Activated CD8-positive, alpha-beta memory T cell treated with anti-CD3 and anti-CD28 coated beads, Interleukin-2, amount 50 U/mL, for 24 hours (primary cell): ENCODE measurements at regions not wholly inside any gene's neighbourhood (a gene's known extent, or its start where the extent isn't known, plus 50 kb on each side); places are given as distances from the start of the nearest gene placed in this dataset.
A peak's percentile ranks its signal among the peaks of the same experiment; 100 is the strongest.

Source experiments
- DNase-seq: peaks from one replicate; pipeline ENCODE4 v3.0.0-alpha.2; 2020; ENCODE audit errors: extremely low read depth

DNA sequence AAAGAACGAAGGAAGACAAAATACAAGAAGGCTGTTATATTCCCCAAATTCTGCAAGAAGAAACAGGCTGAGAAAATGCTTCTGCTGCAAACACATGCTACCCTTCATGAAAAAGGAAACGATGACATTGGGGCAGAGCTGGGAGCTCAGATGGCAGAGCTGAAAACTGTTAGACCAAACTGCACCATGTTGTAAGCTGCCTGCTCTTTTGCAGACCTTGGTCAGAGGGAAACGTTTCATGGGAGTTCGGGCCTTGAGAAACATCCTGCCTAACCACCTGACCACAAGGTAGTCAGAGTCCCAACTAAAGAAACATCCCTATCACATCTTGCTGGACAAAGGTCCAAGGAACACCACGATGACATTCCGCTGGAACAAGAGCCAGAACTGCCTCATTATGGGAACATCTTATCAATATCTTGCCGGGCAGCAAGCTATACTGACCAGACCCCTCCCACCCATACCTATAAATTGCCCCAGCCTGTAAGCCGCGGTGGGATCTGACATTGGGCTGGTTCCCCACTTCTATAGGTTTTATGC is 110.7 kb upstream of the CTSC start:
- DNase-seq, result no peak

DNA sequence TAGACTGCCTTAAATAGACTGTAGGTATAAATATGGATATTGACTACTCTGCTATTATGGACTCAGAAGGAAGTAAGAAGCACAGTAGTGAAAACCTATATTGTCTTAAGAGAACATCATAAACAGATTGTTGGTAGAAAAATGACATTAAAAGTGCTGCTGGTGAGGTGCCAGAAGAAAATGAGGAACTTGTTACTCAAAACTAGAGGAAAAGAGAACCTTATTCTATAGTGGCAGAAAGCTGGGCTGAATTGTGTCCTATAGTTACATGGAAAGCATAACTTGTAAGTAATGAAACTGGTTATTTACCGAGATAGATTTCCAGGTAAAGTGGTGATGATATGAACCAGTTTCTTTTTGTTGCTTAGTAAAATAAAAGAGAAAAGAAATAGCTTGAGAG is 109.7 kb upstream of the CTSC start:
- DNase-seq, result no peak

DNA sequence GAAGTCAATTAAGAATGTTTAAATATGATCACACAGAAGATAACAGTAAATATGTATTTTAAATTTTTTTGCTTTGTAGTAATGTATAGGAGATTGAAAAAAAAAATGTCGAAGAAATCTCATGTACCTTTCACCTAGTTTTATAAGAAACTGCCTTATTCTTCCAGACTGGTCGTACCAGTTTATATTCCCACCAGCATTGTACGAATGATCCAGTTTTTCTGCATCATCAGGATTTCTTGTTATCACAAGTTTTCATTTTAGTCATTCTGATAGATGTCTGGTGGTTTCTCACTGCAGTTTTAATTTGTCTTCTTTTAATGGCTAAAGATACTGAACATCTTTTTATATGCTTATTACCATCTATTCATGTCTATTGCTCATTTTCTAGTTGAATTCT is 101.8 kb upstream of the CTSC start:
- no peak for DNase-seq

DNA sequence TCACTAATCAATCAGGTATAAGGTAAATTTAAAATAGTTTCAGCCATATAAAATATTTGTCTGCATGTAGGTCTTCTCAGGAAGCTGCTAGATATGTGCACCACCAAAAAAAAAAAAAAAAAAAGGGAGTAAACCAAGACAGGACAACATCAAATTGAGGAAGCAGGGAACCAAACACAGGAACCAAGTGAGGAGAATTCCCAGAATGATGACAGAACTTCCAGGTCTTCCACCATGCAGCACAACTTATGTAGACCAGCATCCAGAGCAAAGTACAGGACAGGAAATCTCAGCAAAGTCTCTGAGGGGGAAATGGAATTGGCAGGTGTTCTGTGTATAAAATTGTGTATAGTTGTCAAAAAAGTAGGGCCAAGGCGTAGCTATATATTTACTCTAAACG is 101.2 kb upstream of the CTSC start:
- DNase-seq, result no peak

DNA sequence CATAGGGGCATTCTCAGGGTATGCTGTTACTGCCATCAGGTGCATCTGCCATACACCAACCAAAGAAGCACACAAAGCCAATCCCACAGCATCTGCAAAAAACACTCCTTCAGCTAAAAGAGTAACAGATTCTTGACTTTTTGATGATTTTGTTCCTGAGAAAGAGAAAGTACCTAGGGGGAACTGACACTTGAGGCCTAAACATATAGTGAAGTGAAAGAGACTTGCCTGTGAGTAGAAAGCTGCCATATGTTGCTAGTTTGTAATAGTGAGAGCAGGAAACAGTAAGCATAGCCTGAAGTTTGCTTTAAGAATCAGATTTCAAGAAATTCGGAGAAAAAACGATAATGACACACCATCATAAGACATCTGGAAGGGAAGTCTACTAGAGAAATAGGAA is 97.9 kb upstream of the CTSC start:
- no peak for DNase-seq

DNA sequence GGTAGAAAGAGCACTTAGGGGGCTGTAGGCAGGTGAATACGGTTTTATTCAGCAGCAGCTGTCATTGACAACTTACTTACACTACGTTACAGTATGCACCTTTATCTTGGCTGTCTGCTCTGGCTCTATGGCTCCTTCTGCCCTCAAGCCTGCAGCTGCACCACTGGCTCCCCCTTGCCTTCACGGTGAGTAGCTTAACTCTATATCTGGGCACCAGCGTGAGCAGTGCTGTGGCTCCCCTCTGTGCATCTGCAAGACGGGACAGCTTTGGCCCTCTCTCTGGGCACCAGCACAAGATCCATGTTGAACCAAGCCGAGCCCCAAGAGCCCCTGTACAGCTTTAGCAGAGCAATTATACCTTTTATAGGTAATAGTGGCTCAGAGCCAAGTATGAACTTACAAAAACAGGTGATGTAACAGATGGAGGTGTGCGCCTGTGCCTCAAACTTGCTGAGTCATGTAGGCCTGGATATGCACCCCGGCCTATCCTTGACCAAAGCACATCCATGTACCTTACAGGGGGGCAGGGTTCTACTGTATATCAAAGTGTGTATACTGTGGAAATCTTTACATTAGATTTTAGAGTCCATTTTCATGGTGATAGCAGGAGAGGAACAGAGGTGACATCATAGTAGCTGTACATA is 96.9 kb upstream of the CTSC start:
- DNase-seq, result no peak

DNA sequence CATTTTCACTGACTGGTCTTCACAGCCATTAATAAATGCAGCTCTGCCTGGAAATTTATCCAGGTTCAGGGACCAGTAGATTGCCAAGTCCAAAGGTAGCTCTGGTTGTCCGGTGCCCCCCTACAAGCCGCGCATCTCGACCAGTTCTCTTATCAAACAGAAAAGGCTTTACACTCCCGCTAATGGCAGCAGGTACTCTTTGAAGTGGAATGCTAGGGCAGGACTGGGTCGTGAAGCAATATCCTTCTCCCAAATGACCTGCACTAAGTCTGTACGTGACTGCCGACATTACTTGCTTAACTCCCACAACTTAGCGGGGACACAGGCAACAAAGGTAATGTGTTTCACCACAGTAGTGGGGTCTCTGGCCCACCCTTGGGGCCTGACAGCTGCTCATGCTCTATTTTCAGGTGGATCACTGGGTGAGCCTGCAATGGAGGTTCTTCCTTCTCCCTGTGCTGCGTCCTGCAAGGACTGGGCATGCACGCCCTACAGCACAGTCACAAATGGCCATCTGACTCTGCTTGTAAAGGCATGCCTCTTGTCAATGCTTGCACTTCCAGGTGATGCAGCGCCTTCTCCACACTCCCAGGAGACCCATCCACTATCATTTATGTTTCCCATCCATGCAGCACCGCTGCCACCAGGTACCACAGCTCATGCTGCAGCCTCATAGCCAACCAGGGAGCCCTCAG is 96.1 kb upstream of the CTSC start:
- no peak for DNase-seq

DNA sequence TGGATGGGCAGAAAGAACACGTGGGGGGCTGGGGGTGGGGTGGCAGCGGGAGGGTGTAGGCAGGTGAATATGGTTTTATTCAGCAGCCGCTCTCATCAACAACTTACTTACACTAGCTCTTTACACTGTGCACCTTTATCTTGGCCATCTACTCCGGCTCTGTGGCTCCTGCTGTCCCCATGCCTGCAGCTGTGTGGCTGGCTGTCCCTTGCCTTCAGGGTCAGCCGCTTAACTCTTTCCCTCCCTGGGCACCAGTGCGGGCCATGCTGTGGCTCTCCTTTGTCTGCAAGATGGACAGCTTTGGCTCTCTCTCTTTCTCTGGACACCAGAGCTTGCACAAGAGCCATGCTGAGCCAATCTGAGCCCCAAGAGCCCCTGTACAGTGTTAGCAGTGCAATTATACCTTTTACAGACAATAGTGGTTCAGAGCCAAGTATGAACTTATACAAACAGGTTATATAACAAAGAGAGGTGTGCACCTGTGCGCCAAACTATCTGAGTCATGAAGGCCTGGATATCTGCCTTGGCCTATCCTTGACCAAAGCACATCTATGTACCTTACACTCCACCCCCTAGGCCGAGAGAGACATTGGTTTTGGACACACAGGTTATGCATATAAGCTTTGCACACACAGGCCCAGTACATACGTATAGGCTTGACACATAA is 94.3 kb upstream of the CTSC start:
- no peak for DNase-seq

DNA sequence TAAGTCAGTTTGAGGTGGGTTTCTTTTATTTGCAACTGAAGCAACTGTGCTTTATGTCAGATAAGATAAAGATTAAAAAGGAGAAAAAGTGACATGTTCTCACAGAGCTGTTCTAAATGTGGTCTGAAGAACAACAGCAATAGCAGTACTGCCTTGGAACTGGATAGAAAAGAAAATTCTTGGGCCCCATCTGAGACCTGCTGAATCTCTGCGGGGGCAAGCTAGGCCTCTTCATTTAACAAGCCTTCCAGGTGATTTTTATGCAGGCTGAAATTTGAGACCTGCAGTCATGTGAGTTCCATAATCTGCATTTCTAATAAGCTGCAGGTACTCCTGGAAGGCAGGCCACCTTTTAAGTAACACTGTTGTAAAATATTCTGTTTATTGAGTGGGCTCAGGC is 91.4 kb upstream of the CTSC start:
- no peak for DNase-seq

DNA sequence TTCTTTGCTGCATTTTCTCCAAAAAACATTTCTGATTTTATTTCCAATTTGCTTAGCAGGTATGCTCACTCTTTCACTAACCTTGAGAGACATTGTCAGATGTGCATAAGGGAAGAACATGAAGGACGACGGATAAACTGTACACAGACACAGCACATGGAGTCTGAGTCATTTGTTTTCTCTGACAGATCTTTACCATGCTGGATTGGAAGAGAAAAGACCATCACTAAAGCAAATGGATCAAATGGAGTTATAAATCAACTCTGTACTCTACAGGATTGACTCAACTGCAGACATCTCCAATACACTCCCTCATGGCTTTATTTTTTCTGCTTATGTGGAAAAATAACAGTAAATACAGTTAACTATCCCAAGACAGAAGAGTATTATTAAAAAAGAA is 90.2 kb upstream of the CTSC start:
- DNase-seq, result no peak

DNA sequence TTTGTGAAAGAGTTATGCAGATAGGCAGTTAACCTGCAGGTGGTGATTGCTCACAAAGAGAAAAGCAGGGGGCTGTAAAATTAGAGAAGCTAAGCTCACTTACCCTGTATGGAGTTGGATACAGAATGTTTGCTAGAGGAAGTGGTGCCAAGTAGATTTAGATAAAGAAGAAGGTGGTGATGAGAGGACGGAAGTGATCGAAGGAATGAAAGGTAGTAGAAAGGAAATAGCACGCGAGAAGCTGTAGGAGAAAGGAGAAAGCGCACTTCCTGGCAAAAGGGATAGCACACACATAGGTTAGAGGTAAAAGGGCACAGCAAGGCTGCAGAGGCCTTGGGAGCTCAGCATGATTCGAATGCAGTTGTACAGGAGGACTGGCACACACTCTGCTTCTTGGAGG is 87.3 kb upstream of the CTSC start:
- no peak for DNase-seq

DNA sequence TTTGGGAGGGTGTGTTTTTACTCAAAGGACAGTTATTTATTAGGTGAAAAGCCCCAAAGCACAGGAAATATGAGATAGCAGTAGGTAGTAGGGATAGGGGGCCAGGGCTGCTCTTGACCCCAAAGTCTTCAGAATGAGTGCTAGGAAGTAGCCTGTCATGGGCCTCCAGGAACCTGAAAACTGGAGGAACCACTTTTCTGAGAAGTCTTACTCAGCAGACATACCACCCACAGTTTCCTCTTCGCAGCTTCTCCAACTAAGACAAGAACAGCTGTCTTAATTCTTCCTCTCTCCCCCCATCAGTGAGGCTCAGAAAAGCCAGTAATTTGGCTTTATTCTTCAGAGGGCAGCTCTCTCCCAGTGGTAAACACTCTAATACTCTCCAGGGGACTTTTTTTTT is 84.0 kb upstream of the CTSC start:
- DNase-seq, result peak; percentile 10

DNA sequence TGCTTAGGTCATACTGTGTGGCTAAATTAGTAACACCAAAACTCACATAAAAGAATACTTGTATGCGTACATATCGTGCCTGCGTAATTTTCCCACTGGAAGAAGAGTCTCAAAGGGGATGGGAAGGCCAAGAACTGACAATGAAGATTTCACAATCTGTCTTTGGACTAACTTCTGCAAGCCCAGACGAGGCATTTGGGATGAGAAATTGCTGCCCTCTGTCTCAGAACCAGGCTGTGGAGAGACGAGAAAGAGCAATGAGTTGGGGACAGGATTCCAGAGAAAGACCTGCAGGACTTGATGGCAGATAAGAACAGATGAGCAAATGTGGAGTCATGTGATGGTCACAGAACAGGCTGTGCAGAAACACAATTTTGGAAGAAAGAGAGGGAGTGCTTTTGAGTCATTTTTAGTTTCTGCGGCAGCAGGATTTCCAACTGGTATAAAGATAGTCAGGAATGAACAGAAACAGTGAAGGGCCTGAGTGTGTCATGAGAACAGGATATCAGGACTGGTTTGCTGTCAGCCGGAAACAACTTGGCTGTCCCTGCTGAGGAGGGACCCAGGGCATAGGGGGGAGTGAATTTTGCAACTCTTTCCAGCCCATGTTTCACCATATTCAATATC is 82.7 kb upstream of the CTSC start:
- no peak for DNase-seq

DNA sequence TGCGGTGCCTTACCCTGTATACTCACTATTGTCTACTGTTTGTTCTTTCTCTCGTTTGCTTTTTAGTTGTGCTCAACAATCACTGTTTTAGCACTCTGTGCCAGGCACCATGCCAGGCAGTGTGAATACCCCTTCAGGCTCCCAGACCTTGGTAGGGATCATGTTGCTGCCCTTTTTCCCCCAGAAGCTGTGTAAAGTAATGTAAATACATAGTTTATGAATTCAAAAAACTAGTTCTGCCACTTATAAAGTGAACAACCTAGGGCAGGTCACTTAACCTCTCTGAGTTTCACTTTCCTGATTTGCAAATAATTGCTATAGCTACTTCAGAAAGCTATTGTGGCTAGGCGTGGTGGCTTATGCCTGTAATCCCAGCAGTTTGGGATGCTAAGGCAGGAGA is 81.0 kb upstream of the CTSC start:
- no peak for DNase-seq

DNA sequence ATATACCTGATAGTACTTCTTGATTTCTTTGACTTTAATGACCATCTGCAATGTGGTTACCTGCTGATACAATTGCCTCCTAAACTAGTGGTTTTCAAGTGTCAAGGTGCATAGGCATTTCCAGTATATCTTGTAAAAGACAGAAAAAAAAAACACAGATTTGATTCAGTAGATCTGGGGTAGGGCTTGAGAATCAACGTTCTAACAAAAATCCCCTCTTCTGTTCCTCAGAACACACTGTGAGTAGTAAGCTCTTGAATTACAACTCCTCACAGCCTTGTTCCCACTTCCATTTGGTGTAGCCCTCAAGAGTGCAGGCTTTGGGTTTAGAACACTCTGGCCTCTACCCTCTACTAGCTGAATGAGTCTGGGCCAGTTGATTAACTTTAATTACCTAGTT is 78.0 kb upstream of the CTSC start:
- no peak for DNase-seq

DNA sequence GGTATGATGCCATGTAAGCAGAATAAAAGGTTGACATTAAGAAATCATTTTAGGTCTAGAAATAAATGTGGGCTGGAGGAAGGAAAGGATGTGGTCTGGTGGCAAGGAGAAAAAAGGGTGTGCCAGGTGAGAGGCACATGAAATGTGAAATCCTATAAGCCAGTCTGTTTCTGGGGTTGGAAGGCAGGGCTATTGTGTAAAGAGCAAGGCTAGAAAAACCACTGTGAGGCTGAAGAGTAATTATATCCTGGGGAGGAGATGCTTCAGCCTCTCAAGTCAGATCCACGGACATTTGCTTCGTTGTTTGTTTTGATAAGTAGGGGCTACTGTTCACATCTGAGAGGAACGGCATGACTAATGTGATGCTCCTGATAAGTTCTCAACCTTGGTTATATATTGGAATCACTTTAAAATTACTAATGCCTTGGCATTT is 77.5 kb upstream of the CTSC start:
- DNase-seq, result no peak

DNA sequence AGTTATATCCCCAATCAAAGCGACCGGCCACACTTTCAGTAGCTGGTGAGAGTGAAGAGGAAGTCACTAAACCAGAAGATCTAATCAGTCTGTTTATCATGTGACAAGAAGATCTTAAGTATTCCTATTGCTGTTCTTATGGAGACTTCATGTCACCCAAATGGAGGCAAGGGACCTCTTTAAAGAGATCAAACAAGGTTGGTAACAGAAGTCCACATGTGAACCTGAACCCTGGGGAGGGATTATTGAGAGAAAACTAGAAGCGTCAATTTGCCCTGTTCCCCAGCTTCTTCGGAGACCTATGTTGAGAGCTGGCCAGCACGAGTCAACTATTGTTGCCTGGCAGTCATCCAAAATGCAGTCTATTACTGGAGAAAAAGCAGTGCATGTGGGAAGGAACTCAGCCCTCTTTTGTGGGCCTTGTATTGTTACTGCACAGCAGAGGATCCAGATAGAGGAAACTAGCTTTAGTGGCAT is 76.9 kb upstream of the CTSC start:
- DNase-seq, result no peak

DNA sequence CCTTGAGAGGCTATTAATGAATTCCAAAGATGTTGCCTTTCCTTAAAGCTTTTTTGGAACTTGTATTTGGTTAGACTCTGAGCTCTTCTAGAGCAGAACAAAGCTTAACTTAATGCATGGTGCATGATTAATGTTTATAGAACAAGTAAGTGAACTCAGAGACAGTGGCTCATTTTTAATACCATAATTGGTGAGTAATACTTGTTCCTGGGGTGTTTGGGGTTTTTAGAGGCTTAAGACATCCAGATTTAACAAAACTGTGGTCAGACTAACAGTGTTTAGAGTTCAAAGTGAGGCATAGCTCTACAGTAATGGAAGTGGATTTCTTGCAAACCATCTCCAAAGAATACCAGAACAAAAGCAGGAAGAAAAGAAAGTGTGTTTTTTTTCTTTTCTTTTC is 73.7 kb upstream of the CTSC start:
- DNase-seq, result no peak

DNA sequence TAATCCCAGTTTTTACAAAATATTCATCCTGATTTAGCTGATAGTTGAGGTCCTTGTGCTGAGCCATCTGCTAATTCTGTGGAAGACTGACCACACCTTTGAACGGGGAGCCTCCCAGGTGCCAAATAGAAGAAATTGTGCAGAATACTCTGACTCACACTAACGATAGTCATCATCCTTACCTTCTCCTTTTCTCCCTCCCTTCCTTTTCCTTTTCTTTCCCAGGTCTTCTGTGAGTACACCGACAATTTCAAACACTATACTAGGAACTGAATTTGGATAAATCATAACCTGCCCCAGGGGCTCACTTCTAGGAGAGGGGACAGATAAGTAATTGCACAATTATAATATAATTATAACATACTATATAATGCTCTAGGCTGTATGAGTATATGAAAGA is 73.1 kb upstream of the CTSC start:
- no peak for DNase-seq

DNA sequence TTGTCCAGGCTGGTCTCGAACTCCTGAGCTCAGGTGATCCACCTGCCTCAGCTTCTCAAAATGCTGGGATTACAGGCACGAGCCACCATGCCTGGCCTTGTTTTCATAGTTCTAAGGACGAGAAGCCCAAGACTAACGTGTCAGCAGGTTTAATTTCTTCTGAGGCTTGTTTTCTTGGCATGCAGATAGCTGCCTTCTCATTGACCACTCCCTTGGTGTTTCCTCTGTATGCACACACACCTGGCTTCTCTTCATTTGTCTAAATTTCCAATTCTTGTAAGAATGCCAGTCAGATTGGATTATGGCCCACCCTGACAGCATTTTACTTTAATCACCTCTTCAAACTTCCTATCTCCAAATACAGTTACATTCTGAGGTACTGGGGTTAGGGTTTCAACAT is 72.5 kb upstream of the CTSC start:
- no peak for DNase-seq

DNA sequence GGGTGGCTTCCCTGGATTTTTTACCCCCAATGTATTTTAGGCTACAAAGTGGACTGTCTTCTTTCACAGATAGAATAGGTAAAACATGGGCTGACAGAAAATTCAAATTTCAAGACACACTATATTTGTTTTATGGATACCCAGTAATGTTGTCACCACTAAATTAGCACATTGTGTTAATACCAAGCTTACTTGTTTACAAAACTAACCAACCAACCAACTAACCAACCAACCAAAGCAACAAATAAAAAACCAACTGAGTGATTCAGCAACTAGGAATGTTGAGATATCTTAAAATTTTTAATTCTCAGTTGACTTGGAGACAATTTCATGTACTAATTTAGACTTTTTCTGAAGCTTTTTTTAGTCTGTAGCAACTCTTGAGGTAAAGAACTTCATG is 69.3 kb upstream of the CTSC start:
- DNase-seq, result no peak

DNA sequence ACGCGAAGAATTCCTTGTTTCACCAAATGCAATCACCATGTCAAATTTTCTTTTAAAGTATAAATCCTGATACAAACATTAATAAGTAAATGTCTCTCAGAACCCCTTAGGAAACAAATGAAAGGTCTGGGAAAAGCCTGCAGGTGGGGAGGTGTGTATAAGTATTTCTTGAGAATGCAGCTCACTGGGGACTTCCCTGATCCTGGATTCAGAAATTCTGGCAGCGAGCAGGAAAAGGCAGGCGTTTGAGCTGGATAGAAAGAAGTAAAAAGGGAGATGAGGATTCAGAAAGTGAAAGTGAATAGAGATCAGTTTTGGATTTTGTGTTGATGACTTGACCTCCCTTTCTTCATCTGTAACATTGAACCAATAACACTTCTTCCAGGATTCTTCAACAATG is 68.3 kb upstream of the CTSC start:
- DNase-seq, result no peak
